Tibial nerve (tissue), 4 donors: ENCODE measurements at regions not wholly inside any gene's neighbourhood (a gene's known extent, or its start where the extent isn't known, plus 50 kb on each side); places are given as distances from the start of the nearest gene placed in this dataset.

ENCODE experiments used
- CTCF ChIP-seq, 5 experiments: fragments of 200-600 bp in 3 of 5; fragments of 450-650 bp in 2 of 5; sonication (generic) in 3 of 5; IDR thresholded peaks; one replicate each; pipeline ENCODE4 v1.5.1; 2016 to 2019; ENCODE audit warnings: antibody characterized with exemption in 5 of 5, mild to moderate bottlenecking in 3 of 5, moderate library complexity in 2 of 5
- EP300 ChIP-seq, 2 donors: sonication (generic); formaldehyde crosslinking; IDR thresholded peaks; one replicate each; pipeline ENCODE4 v1.6.1; 2017; ENCODE audit warnings: antibody characterized with exemption in 2 of 2, mild to moderate bottlenecking in 1 of 2
- POLR2A ChIP-seq, 2 donors: fragments of 450-650 bp; IDR thresholded peaks; one replicate each; pipeline ENCODE4 v1.6.1; 2017; ENCODE audit warnings: antibody characterized with exemption in 2 of 2, mild to moderate bottlenecking in 2 of 2, moderate library complexity in 2 of 2

DNA sequence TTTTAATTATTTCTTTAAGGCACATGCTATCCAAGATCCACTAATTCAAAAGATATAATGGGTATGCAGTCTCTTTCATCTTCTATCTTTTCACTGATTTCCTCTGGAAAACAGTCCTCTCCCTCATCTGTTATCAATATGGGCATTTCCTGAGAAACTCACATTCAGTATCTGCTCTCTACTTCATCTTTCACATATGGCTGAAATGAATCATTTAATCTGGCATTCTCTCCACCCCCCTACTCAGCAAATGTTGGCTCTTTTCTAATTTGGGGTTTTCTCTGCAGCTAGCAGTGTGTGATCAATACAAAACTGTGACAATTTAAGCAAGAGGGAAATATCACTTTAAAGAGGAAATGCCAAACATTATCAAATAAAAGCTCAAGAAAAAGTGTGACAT, 157.1 kb upstream of the TMTC1 start:
- no peak for TF ChIP-seq CTCF (IDR thresholded peaks at IDR 0.05)
- TF ChIP-seq EP300 (IDR thresholded peaks at IDR 0.05) = no peak
- no peak for TF ChIP-seq POLR2A (IDR thresholded peaks at IDR 0.05)
